Thyroid gland (tissue), 4 donors: ENCODE measurements at regions not wholly inside any gene's neighbourhood (a gene's known extent, or its start where the extent isn't known, plus 50 kb on each side); places are given as distances from the start of the nearest gene placed in this dataset.

ENCODE experiments used
- POLR2A ChIP-seq, 2 donors: fragments of 450-650 bp; IDR thresholded peaks; one replicate each; pipeline ENCODE4 v1.6.1; 2017; ENCODE audit warnings: antibody characterized with exemption in 2 of 2, mild to moderate bottlenecking in 2 of 2, moderate library complexity in 1 of 2
- TF ChIP-seq, protein P1 (sequence below), 6 experiments: fragments of 200-600 bp in 3 of 6; fragments of 450-650 bp in 3 of 6; sonication (generic) in 3 of 6; IDR thresholded peaks; one replicate each; pipeline ENCODE4 v1.5.1; 2016 to 2019; ENCODE audit warnings: antibody characterized with exemption in 6 of 6, mild to moderate bottlenecking in 2 of 6, inconsistent platforms in 1 of 6, moderate library complexity in 1 of 6

DNA sequence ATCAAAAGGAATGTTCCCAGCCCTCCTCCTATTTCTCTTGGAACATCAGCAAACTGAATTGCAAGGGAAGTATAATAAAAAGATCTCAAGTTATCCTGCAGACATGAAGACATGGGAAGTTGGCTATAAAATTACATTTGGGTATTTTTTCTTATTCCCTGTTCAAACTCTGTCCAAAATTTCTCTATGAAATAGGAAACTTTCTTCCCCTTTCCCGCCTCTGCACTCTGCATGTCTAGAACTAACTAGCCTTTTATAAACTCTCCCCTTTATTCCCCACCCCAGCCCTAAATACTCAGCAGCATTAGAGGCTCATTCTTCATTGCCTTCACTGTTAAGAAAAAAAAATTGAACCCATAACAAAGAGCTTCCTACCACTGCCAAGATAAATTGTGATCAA, 126.7 kb upstream of the EDNRA start:
- no peak for TF ChIP-seq POLR2A (IDR thresholded peaks at IDR 0.05)
- TF ChIP-seq, protein P1, sequence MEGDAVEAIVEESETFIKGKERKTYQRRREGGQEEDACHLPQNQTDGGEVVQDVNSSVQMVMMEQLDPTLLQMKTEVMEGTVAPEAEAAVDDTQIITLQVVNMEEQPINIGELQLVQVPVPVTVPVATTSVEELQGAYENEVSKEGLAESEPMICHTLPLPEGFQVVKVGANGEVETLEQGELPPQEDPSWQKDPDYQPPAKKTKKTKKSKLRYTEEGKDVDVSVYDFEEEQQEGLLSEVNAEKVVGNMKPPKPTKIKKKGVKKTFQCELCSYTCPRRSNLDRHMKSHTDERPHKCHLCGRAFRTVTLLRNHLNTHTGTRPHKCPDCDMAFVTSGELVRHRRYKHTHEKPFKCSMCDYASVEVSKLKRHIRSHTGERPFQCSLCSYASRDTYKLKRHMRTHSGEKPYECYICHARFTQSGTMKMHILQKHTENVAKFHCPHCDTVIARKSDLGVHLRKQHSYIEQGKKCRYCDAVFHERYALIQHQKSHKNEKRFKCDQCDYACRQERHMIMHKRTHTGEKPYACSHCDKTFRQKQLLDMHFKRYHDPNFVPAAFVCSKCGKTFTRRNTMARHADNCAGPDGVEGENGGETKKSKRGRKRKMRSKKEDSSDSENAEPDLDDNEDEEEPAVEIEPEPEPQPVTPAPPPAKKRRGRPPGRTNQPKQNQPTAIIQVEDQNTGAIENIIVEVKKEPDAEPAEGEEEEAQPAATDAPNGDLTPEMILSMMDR (IDR thresholded peaks at IDR 0.05) = no peak
